ENCODE measurements at regions not wholly inside any gene's neighbourhood (a gene's known extent, or its start where the extent isn't known, plus 50 kb on each side); places are given as distances from the start of the nearest gene placed in this dataset.
A peak's percentile ranks its signal among the peaks of the same experiment; 100 is the strongest.

DNA sequence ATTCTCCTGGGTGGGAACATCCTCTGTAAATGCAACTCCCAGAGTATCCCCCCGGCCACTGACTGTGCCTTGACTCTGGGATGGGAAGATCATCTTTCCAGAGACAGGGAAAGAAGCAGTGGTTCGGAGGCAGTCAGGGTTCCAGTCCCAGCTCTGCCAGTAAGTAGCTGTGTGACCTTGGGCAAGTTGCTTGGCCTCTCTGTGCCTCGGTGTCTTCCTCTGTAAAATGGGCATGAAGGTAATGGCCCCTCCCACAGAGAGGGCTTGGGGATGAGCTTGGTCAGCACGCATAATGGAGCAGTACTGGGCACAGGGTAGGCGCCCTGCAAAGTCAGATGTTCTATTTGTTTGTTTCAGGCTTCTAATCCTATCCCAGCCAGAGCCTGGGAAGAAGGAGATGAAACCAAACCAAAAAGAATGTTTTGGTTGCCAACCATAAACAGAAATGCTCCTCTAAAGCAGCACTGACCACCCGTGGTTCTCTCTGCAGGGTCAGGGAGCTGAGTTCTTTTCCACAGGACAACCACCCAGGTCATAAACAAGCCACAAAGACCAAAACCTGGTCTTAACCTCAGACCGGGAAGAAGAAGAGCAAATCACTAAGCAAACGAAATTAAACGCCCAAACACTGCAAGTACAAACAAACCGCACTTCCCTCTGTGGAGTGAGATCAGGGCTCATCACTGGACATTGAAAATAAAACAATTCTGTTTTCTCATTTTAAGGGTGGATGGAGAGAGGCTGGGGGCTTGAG lies 381.0 kb upstream of the SULF2 start:
- DNase-seq, result no peak

DNA sequence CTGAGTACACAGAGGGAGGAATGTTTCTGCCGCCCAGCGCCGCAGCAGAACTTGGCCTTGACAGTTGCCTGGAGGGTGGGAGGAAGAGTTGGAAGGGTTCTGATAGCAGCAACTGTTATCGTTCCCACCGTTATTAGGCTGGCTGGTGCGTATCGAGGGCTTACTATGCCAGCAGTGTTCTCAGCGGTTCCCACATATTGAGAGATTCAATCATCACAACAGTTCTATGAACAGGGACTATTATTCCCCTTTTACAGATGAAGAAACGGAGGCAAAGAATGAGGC lies 380.1 kb upstream of the SULF2 start:
- DNase-seq, result no peak

DNA sequence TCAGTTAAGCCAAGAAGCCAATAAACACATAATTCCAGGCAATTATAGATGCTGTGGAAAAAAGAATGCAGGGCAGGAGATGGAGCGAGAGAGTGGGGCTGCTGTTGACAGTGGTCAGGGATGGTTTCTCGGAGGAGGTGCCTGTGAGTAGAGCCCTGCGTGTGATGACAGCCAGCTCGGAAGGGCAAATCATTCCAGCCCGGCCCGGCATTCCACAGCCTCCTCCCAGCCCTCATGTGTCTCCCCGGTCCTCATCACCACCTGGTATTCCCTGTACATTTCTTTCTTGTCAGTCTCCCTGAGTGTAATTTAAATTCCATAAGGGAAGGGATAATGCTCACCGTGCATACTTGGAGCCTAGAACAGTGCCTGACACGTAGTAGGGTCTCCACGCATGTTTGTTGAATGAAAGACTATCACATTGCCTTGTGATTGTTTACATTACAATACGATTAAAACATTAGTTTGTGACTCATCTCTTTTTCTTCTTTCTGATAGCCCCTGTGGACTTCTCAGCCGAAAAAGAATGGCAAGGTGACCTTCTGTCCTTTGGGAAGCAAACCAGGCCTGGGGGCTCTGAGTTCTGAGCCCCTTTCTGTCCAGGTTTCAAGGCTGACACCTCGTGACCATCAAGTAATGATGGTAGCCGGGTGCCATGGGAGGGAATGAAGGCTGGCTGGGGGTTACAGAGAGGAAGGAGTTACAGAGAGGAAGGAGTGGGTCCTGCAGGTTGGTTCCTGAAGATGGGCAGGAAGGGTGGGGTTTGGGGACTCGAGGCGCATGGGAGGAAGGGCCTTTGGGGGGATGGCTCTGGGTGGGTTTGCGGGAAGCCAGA lies 379.5 kb upstream of the SULF2 start:
- DNase-seq, result no peak

DNA sequence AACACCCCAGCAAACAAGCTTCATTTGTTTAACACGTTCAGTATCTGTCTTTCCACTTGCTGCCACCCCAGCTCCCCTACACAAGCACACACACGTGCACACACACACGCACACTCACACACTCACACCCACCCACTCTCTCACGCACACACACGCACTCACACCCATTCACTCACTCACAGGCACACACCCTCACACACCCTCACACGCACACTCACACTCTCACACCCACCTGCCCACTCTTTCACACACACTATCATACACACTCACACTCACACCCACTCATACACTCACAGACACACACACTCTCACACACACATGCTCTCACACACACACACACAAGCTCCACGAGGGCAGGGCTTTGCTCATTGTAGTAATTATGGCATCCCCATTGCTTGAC lies 378.8 kb upstream of the SULF2 start:
- DNase-seq, result no peak

DNA sequence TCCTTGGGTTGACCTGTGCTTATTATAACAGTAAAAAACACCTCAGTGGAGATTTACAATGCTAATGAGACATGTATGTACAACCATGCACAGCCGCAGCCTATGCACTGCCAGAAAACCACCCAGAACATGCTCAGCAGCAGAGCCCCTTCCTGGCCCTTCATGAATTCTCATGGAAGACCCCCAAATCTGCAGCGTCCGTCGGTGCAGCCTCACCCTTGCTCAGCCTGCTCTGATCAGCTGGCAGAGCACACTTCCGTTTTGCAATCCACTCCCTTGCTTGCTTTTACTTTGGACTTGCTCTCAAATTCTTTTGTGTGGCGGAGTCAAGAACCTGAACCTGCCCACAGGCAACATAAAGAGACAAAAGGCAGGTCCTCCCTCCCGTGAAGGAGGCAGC lies 378.2 kb upstream of the SULF2 start:
- no peak for DNase-seq

DNA sequence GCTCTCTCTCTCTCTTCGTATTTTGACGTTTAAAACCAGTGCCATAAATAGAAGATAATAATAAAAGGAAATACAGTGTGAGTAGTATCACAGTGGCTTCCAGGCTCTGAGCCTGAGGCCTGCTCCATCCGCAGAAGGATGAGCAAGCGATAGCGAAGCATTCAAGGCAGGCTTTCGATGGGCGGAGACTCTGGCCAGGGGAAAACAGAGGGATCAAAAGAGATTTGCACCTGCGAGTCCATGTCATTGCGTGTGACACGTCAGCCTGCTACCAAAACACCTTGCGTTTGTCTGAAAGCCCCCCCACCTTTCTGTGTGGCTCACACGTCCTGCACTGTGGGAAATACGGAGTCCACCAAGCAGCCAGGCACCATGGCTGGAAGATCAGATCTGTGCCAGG lies 377.3 kb upstream of the SULF2 start:
- no peak for DNase-seq

DNA sequence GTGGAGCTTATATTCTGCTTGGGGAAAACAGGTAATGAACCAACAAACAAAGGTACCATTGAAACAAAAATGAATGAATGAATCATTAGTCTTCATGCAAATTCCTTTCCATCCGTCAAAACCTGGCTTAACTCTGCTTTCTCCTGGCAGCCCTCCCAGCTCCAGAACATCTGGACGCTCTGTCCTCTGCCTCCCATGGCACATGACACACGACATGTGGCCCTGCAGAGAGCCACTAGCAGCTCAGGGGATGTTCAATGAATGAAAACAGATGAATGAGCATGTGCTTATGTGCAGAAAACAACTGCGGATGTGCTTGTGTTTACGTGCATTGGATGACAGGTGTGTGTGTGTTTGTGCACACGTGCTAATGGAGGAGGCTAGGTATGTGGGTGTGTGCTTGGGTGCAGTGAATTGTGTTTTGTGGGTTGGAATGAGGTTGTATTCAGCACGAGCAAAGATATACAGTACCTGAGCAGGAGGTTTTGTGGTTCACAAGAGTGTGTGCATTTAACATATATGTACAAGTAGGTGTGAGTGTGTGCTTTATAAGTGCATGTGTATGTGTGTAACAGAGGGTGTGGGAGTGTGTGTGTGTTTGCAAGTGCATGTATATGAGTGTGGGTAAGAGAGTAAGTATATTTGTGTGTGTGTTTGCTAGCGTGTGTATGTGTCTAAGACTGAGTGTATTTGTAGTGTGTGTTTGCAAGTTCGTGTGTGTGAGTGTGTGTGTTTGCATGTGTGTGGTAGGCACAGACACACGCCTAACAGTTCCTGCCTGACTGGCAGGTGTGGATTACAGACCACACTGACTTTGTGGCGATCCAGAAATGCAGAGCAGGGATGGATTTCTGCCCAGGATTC lies 374.1 kb upstream of the SULF2 start:
- DNase-seq, result peak; percentile 29 to 68

DNA sequence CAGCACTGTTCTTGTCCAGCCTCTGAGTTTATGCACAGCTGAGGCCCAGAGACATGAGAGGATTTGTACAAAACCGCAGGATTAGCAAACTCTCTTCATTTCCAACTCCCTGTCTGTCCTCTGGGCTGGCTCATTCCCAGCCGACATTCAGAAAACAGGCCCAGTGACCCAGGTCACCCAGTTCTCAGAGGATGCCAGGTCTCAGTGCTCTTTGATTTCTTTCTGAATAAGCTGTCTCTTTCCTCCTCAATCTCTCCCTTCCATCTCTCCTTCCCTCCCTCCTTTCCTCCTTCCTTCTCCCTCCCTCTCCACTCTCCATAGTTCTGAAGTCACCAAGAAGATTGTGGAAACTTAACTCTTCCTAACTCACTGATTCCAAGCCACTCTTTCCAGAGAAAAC lies 372.7 kb upstream of the SULF2 start:
- no peak for DNase-seq

DNA sequence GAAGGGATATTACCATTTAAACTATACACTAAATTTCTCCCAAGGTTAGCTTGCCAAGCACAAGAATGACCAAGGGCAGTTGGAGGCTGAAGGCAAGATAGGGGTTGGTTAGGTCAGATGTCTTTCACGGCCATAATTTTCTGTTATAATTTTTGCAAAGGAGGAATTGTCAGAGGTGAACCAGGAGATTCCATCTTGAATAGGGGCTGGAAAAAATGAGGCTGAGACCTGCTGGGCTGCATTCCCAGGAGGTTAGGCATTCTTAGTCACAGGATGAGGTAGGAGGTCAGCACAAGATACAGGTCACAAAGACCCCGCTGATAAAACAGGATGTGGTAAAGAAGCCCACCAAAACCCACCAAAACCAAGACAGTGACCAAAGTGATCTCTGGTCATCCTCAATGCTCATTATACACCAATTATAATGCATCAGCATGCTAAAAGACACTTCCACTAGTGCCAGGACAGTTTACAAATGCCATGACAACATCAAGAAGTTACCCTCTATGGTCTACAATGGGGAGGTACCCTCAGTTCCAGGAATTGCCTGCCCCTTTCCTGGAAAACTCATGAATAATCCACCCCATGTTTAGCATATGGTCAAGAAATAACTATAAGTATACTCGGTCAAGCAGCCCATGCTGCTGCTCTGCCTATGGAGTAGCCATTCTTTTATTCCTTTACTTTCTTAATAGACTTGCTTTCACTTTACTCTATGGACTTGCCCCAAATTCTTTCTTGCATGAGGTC lies 371.8 kb upstream of the SULF2 start:
- DNase-seq, result no peak

DNA sequence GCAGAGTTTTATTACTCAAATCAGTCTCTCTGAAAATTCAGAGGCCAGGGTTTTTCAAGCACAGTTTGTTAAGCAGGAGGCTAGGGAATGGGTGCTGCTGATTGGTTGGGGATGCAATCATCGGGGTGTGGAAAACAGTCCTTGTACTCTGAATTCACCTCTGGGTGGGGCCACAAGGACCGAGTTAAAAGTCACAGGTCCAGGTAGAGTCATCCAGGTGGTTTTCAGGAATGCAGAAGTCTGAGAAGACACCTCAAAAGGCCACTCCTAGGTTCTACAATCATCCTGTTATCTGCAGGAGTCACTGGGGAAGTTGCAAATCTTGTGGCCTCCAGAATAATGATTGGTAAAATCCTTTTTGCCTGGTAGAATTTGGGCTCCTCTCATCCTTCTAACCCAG lies 371.2 kb upstream of the SULF2 start:
- no peak for DNase-seq

DNA sequence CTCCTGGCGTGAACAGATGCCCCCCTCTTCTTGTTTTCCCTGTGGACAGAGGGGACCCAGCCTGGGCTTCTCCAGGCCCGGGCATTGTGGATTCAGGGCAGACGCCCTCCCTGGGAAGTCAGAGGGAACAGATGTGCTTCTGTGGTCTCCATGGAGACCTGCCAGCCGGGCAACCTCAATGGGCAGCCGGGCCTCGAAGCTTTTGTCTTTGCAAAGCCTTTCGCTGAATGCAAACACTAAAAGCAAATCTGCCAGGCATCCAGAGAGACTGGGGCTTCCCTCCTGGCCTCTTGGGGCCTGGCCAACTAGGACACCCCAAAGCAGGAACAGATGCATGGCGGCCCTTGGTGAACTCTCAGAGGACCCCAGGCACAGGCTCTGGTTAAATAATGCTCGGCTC lies 370.0 kb upstream of the SULF2 start:
- DNase-seq, result peak; percentile 84 to 93

DNA sequence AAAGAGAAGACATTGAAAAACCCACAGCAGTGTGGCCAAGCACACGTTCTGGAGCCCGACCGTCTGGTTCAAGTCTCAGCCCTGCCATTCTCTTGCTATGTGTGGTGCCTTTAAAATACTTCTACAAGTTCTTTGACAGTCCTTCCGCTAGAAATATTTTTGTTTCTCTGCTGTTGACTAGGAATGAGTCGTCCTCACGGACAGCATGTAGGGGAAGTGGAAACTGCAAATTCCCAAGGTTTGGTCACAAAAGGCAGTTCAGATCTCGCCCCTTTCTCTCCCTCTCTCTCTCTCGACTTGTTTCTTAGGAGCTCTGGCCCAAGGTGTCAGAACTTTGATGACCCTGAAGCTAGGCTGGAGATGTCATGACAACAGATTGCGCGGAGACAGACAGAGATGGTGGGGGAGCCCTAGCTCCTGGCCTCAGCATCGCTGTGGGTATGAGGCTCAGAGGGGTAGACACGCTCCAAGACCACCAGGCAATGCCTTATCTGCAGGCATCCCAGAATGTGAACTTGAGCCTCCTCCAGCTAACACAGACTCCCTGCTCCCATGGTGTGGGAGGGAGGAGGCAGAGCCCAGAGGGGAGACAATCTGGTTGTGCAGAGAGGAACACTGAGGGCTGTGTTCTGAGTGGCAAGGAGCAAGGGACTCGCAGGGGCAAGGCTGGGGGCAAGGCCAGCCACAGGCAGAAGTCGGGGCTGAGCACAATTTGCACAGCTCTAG lies 368.9 kb upstream of the SULF2 start:
- peak in 1 of 2 experiments; percentile 18 for DNase-seq

DNA sequence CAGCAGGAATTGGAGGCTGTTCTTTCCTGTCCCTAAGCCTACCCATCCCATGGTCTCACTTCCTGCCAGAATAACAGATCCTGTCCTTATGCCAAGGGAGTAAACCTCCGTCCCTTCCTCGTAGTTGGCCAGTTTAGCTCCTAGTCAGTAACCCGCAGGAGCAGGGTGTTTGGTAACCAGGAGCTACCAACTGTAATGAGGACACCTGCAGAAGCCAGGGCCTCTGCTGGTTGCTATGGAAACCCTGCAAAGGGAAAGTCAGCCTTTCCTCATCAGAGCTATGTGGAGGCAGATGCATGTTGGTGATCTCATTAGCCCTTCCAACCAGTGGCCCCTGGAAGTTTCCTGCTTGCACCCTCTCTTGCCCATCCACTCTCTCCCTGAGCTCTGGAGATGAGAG lies 368.2 kb upstream of the SULF2 start:
- peak; percentile 80 to 88 for DNase-seq

DNA sequence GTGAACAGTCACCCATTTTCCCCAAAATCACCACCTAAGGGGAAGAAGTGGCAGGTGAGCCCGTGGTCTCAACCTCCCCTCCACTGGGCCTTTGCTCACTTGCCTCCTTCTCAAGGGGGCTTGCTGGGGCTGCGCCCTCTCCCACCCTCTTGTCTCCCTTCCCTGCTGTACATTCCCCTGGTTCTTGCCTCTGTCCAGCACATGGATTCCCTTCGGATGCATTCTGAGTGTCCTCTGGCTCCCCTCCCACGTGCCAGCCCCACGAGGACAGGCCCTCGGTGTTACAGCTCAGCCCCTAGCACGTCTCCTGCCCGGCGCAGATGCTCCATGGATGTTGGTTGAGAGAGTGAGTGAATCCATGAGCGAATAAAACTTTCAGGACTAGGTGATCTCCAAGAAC lies 367.8 kb upstream of the SULF2 start:
- no peak for DNase-seq

DNA sequence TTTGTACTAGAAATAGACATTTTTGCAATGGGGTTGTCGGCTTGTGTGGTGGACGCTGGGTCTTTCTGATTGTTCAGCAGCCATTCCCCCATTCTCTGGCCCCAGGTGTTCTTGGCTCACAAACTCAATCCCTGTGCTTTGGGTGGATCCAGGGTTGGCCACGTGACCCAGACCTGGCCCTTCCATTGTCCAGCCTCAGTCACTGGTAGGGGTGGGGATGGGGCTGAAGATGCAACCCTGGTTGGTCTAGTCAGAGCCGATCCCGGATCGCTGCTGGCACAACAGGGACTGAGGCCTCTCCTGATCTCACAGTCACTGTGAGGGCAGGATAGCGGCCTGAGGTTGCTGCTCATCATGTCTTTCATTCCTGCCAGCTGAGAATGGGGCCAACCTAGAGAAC lies 365.3 kb upstream of the SULF2 start:
- no peak for DNase-seq

DNA sequence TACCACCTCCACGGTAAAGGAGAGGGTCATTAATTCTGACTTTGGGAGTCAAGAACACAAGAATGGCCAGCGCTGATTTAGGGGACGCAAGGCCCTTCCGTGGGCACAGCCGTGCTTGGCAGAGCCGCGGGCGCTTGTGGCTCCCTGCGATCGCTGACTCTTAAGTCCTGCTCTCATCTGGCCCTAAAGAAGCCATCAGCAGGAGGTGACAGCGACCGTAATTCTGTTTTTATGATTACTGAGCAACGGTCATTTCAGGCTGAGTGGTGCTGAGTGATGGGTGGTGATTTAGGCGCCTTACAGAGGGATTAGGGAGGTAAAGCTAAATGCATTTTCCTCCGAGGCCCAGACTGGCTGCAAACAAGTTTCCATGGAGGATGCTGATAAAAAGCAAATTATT lies 364.6 kb upstream of the SULF2 start:
- peak; percentile 69 to 83 for DNase-seq

DNA sequence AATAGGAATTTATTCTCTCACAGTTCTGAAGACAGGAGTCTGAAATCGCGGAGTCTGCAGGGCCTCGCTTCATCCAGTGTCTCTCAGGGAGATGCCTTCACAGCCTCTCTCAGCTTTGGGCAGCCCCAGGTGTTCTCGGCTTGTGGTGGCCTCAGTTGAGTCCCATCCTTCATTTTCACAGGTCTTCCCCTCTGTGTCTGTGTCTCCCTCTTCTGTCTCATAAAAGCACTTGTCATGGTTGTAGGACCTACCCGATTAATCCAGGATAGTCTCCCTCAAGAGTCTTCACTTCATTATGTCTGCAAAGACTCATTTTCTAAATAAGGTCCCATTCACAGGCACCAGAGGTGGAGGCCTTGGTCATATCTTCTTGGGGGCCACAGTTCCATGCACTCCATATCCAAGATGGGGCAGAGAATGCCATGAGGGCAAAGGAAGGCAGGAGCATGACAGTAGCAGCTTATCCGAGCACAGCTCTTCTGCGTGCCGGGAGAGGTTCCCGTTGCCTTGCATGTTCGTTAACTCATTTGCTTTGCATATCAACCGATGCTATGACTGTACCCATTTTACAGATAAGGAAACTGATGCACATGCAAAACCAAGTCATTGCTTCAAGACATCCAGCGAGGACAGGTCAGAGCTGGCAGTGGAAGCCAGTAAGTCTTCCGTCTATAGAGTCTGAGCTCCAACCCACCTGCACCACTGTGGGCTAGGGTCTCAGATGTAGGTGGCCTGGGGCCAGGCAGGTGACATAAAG lies 363.8 kb upstream of the SULF2 start:
- DNase-seq, result peak in 1 of 2 experiments; percentile 26

DNA sequence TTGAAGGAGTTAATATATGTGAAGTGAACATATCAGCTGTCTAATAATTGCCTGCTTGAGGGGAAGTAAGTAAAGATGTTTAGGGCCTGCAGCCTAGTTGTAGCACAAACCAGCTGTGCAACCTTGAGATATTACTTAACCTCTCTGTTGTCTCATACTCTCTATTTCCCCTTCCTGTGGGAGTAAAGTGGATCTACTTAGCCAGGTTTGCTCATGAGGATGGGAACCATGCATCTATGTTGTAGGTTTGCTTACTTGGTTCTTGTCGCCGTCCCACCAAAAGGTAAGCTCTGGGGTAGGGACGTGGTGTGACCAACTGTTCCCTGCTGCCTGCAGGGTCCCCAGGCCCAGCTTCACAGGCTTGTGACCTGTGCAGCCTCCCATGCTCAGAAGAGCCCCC lies 362.7 kb upstream of the SULF2 start:
- DNase-seq, result no peak

DNA sequence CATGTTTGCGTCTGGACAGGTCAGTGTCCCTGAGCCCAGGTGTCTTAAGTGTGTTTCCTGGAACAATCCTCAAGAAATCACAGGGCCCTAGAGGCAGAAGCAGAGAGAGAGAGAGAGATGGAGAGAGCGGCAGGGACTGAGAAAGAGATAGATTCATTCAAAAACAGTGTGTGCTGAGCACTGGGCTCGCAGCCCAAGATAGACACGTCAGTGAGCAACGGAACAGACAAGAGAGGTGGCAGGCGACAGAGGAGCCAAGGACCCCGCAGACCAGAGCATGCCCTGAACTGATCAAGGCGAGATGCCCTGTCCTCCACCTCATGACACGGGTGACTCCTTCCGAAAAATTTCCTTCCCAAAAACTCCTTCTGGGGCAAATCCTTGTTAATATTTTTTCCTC lies 362.0 kb upstream of the SULF2 start:
- no peak for DNase-seq

DNA sequence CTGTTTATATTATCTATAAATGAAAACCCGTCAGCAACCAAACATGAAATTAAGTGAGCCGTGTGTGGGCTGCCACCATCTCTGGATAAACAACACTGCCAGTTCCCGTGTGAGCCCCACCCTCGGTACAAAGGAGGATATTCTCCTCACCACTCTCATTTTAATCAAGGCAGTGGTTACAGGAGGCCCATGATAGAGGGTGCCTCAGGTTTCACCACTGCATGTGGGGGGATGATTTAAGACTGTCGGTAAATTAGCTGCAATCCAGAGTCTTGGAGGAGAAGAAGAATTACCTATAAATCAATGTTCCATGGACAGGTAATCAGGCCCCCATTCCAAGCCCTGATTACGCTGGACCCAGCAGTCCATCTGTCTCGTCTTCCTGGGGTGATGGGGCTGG lies 361.6 kb upstream of the SULF2 start:
- DNase-seq, result no peak

DNA sequence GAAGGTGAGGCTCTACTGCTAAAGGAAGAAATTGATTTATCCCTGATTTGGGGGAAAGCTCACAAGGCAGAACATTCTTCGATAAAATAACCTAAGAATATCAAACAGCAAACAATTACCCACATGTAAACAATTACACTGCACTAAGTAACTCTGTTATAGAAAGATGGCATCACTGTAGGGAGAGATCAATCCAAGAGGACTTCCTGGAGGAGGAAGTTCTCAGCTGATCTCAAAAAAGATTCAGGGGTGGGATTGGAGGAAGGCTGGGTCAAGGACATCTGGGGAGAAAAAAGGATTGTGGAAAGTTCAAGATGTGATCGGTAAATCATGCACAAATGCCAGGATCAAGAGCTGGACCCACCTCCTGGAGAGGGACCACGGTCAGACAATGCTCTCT lies 361.0 kb upstream of the SULF2 start:
- no peak for DNase-seq

Data from NCI-H524 (cell line).